Peyer's patch (tissue), 4 donors: ENCODE measurements at regions not wholly inside any gene's neighbourhood (a gene's known extent, or its start where the extent isn't known, plus 50 kb on each side); places are given as distances from the start of the nearest gene placed in this dataset.
"Not testable (repeated sequence)": the region's sequence is repeated elsewhere in the genome, so short reads cannot be mapped to it uniquely, and the experiment has no call there.

ENCODE experiments used
- CTCF ChIP-seq, 6 experiments: fragments of 450-650 bp in 4 of 6; fragments of 200-600 bp in 2 of 6; sonication (generic) in 1 of 6; IDR thresholded peaks; one replicate each; pipeline ENCODE4 v1.5.1; 2017 to 2019; ENCODE audit warnings: antibody characterized with exemption in 6 of 6, mild to moderate bottlenecking in 3 of 6, moderate library complexity in 1 of 6
- POLR2A ChIP-seq, 2 donors: fragments of 450-650 bp; IDR thresholded peaks; one replicate each; pipeline ENCODE4 v1.5.1; 2017; ENCODE audit warnings: antibody characterized with exemption in 2 of 2, mild to moderate bottlenecking in 2 of 2, moderate library complexity in 2 of 2

- TF ChIP-seq POLR2A, CTCF (IDR thresholded peaks at IDR 0.05): not testable (repeated sequence)
Measured at GRCh38 chr12:23253910-23254309, 628.9 kb downstream of the ETNK1 start.
